ENCODE measurements at regions not wholly inside any gene's neighbourhood (a gene's known extent, or its start where the extent isn't known, plus 50 kb on each side); places are given as distances from the start of the nearest gene placed in this dataset.

DNA sequence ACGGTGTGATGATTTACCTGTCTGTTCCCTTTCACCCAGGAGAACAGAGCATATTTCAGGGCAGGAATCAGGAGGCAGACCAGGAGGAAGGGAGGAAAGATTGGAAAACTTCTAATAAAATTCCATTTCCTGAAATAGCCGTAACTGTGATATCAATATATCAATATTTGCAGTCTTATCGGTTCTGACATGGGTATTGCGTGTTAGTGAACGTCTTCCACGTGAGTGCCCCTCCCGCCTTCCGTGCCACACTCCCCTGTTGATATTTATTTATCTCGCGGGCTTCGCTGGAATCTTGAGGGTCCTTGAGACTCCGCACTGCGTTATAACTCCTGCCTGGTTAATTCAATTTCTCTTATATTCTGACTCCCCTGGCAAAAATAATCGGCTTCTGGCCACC, 1160.4 kb downstream of the BRD1 start:
- H3K27ac ChIP-seq = no peak overlapping the region
- TF ChIP-seq CTCF (IDR thresholded peaks at IDR 0.05) = no peak
- H3K36me3 ChIP-seq = no peaks in the 10 kb centered on the region
- H3K4me3 ChIP-seq = no peak overlapping the region
- peaks cover 8% of the 10 kb centered on the region for H3K9me3 ChIP-seq
- ATAC-seq (ENCODE audit: insufficient number of reproducible peaks, low FRiP score, low read depth) (no peak), DNase-seq (ENCODE audit: low spot score) (no peak)
- H3K4me1 ChIP-seq (ENCODE audit: control insufficient read depth in 1 of 2, low read depth in 2 of 2) = no peaks in the 10 kb centered on the region
- H3K27me3 ChIP-seq (replicated peaks; ENCODE audit: insufficient read depth) = no peaks in the 10 kb centered on the region

DNA sequence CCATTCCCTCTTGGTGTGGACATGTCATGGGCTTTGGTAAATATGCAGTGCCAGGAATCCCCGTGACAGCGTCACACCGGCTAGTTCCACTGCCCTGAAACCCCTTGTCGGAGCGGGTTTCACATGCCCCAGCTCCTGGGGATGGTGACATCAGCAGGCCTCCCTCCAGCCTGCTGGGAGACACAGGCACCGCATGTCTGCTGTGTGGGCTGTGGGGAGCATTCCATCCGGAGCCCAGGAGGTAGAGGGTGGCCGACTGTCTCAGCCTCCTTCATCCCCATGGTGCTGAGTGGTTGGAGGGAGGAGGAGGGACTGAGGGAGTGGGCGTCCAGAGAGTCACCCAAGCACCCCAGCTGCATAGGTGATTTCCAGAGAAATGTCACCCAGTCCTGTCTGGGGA, 1161.1 kb downstream of the BRD1 start:
- TF ChIP-seq CTCF (IDR thresholded peaks at IDR 0.05) = no peak
- H3K4me3 ChIP-seq = no peak overlapping the region
- no peaks in the 10 kb centered on the region for H3K36me3 ChIP-seq
- no peaks in the 10 kb centered on the region for H3K27me3 ChIP-seq (replicated peaks; ENCODE audit: insufficient read depth)
- DNase-seq (ENCODE audit: low spot score) = no peak
- no peak overlapping the region for H3K27ac ChIP-seq
- no peaks in the 10 kb centered on the region for H3K4me1 ChIP-seq (ENCODE audit: control insufficient read depth in 1 of 2, low read depth in 2 of 2)
- peaks cover 1% of the 10 kb centered on the region for H3K9me3 ChIP-seq
- no peak for ATAC-seq (ENCODE audit: insufficient number of reproducible peaks, low FRiP score, low read depth)

DNA sequence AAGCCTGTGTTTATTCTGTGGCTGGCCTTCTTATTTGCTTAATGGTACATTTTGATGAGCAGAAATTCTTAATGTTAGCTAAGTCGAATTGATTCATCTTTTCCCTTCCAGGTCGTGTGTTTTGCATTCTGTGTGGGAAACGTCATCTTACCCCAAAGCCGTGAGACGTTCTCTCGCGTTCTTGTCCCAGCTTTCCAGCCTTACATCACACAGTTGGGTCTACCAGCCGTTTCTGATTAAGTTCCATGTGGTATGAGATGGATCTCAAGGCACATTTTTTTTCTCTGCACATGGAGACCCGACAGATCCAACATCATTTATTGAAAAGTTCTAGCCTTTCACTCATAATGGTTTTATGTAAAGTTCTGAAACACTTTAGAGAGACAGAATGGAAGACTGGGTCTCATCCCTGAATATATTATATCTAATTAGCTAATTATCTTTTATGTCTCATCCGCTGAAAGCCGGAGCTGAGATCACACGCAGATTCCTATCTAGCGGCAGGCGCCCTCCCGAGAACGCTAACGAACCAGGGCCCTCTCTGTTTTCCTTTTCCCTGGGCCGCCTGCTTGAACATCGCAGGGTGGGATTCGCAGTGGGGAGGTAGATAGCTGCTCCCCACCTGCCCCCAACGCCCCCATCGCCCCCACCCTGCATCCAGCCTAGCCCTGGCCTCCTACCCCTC, 1162.2 kb downstream of the BRD1 start:
- TF ChIP-seq CTCF (IDR thresholded peaks at IDR 0.05) = no peak
- H3K36me3 ChIP-seq = no peaks in the 10 kb centered on the region
- no peaks in the 10 kb centered on the region for H3K27me3 ChIP-seq (replicated peaks; ENCODE audit: insufficient read depth)
- DNase-seq (ENCODE audit: low spot score) (no peak), ATAC-seq (ENCODE audit: insufficient number of reproducible peaks, low FRiP score, low read depth) (no peak)
- H3K4me1 ChIP-seq (ENCODE audit: control insufficient read depth in 1 of 2, low read depth in 2 of 2) = no peaks in the 10 kb centered on the region
- H3K27ac ChIP-seq = no peak overlapping the region
- no peak overlapping the region for H3K4me3 ChIP-seq
- no peaks in the 10 kb centered on the region for H3K9me3 ChIP-seq

DNA sequence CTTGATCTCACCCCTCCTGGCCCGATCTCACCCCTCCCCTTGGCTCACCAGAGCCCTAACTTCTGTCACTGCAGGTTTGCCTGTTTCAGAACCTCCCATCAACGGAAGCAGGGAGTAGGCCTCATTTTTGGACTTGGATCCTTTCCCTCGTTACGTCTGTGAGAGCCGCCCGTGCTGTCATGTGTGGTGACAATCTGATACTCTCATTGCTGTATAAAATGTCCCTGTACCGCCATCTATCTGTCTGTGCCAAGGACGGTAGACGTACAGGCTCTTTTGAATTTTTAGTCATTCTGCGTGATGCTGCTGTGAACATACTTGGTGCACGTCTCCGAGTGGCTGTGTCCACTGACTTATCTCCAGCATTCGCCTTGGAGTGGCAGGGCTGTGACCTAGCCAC, 1163.1 kb downstream of the BRD1 start:
- DNase-seq (ENCODE audit: low spot score) = no peak
- no peaks in the 10 kb centered on the region for H3K4me1 ChIP-seq (ENCODE audit: control insufficient read depth in 1 of 2, low read depth in 2 of 2)
- no peak for ATAC-seq (ENCODE audit: insufficient number of reproducible peaks, low FRiP score, low read depth)
- H3K9me3 ChIP-seq = no peaks in the 10 kb centered on the region
- no peak overlapping the region for H3K27ac ChIP-seq
- H3K4me3 ChIP-seq = no peak overlapping the region
- TF ChIP-seq CTCF (IDR thresholded peaks at IDR 0.05) = no peak
- no peaks in the 10 kb centered on the region for H3K36me3 ChIP-seq
- H3K27me3 ChIP-seq (replicated peaks; ENCODE audit: insufficient read depth) = no peaks in the 10 kb centered on the region

- no peak for ATAC-seq (ENCODE audit: insufficient number of reproducible peaks, low FRiP score, low read depth)
- no peak for DNase-seq (ENCODE audit: low spot score)
- Histone ChIP-seq H3K27ac (no peak overlapping the region), H3K9me3 (no peaks in the 10 kb centered on the region), H3K36me3 (no peaks in the 10 kb centered on the region), H3K27me3 (replicated peaks; ENCODE audit: insufficient read depth) (no peaks in the 10 kb centered on the region), H3K4me1 (ENCODE audit: control insufficient read depth in 1 of 2, low read depth in 2 of 2) (no peaks in the 10 kb centered on the region), H3K4me3 (no peak overlapping the region)
- TF ChIP-seq CTCF (IDR thresholded peaks at IDR 0.05) = no peak
Measured at GRCh38 chr22:48663297-48663696, 1164.4 kb downstream of the BRD1 start.
